HepG2 (cell line): ENCODE measurements at regions not wholly inside any gene's neighbourhood (a gene's known extent, or its start where the extent isn't known, plus 50 kb on each side); places are given as distances from the start of the nearest gene placed in this dataset.

Experiments
- HNRNPK ChIP-seq: fragments of 200-400 bp; formaldehyde crosslinking; IDR thresholded peaks from 2 replicates; pipeline ENCODE4 v1.6.1; 2018; ENCODE audit warnings: low read length, low read depth, moderate library complexity, mild to moderate bottlenecking; ENCODE audit not compliant: poor library complexity, severe bottlenecking
- NR2F1 ChIP-seq, 2 experiments: fragments of 450-650 bp in 1 of 2; formaldehyde crosslinking in 1 of 2; IDR thresholded peaks; 2 replicates each; pipeline versions ENCODE4 v1.5.0 to v1.6.1; 2016 to 2020; ENCODE audit warnings: mild to moderate bottlenecking in 1 of 2, missing compliant biosample characterization in 1 of 2, missing genetic modification reagents in 1 of 2, moderate library complexity in 1 of 2
- POGZ ChIP-seq: sonication (generic); formaldehyde crosslinking; IDR thresholded peaks from 2 replicates; pipeline ENCODE4 v1.4.0; 2020; ENCODE audit warnings: mild to moderate bottlenecking, missing genetic modification reagents
- RERE ChIP-seq: IDR thresholded peaks from 2 replicates; pipeline ENCODE4 v1.6.1; 2016; ENCODE audit warnings: low read depth, missing genetic modification reagents, missing compliant biosample characterization
- RNF2 ChIP-seq: fragments of 450-650 bp; conservative IDR thresholded peaks from 2 replicates; pipeline ENCODE4 v1.6.1; 2016; ENCODE audit warnings: low read depth
- SNAPC4 ChIP-seq: sonication (generic); formaldehyde crosslinking; IDR thresholded peaks from 2 replicates; pipeline ENCODE4 v1.4.0; 2020; ENCODE audit warnings: mild to moderate bottlenecking, missing genetic modification reagents
- ZBTB42 ChIP-seq: sonication (generic); formaldehyde crosslinking; IDR thresholded peaks from 2 replicates; pipeline ENCODE4 v1.5.0; 2020; ENCODE audit warnings: mild to moderate bottlenecking, missing genetic modification reagents
- ZBTB44 ChIP-seq: sonication (generic); formaldehyde crosslinking; IDR thresholded peaks from 2 replicates; pipeline ENCODE4 v1.4.0; 2020; ENCODE audit warnings: missing genetic modification reagents
- ZFP36L1 ChIP-seq: sonication (generic); formaldehyde crosslinking; IDR thresholded peaks from 2 replicates; pipeline ENCODE4 v1.8.0; 2022; ENCODE audit warnings: mild to moderate bottlenecking, missing genetic modification reagents, moderate library complexity
- ZNF34 ChIP-seq: sonication (generic); formaldehyde crosslinking; IDR thresholded peaks from 2 replicates; pipeline ENCODE4 v1.4.0; 2020; ENCODE audit warnings: mild to moderate bottlenecking, missing genetic modification reagents, borderline replicate concordance
- ZNF740 ChIP-seq: sonication (generic); formaldehyde crosslinking; IDR thresholded peaks from 2 replicates; pipeline ENCODE4 v1.4.0; 2020; ENCODE audit warnings: missing genetic modification reagents

DNA sequence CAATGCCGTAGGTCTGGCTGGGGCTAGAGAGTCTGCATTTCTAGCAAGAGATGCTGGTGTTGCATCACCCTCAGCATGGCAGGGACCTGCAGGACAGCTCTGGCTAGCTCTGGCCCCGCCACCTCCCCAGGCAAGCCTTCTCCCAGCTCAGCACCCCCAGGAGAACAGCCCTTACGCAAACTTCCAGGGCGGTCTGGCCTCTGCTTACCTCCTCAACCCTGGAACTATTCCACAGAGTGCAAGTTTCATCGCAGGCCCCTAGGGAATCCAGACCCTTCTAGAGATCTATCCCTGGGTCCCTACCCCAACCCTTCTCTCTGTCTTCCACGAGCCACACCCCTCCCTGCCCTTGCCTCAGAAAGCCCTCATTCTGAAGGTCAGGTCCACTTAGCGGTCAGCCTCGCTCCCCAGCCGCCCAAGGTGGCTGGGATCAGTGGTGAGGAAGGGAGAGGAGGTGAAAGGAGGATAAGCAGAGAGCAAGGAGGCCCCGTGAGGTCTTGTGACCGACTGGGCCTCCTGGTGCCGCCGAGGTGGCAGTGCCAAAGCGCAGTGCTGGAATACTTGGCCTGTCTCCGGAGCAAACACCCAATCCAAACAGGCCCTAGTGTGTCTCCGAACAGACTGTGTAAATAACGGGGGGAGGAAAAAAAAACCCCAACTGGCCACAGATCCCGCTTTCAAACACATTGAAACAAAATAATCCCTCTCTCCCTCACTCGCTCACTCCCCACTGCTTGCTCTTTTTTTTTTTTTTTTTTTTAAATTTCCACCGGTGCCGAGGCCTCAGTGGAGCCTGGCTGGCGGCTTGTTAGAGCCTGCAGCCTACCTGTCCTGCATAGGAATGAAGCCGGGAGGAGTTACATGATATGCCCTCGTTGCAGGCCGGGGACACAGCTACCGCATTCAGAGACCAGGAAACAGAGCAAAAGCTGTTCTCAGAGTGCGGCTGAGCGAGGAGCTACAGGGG is 380.9 kb downstream of the SOX9 start (continued):
- TF ChIP-seq RERE = peak; percentile 71
- TF ChIP-seq POGZ (CRISPR knock-in tag) = peak; percentile 25; the same call in 1 of the 2 replicates
- TF ChIP-seq HNRNPK = no peak
- peak; percentile 61 for TF ChIP-seq ZNF34
- TF ChIP-seq ZNF740 (CRISPR knock-in tag) = peak; percentile 21; the same call in 1 of the 2 replicates
- TF ChIP-seq RNF2 = no peak
- TF ChIP-seq ZBTB44 = no peak
- TF ChIP-seq ZFP36L1 (CRISPR knock-in tag) = no peak
- TF ChIP-seq ZBTB42 = 0 out of 2 replicates have a peak, but pooled peaks have one; percentile 47
- 0 out of 2 replicates have a peak, but pooled peaks have one; percentile 62 for TF ChIP-seq SNAPC4 (CRISPR knock-in tag)
- no peak for TF ChIP-seq NR2F1 (CRISPR knock-in tag; IDR thresholded peaks at IDR 0.05)
